ENCODE measurements at regions not wholly inside any gene's neighbourhood (a gene's known extent, or its start where the extent isn't known, plus 50 kb on each side); places are given as distances from the start of the nearest gene placed in this dataset.

DNA sequence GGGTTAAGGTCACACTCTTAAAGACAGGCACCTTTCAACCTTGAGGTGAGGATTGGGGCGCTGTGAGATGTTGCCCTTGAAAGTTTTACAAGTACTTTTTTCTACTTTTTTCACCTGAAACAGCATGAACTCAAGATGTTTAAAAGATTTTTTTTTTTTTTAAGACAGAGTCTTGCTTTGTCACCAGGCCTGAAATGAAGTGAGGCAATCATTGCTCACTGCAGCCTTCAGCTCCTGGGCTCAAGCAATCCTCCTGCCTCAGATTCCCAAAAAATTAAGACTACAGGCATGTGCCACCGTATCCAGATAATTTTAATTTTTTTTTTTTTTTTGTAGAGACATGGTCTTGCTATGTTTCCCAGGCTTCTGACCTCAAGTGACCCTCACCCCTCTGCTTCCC is 243.9 kb downstream of the DIO2 start:
- Histone ChIP-seq H4K20me1 (ENCODE audit: insufficient read depth) (no peaks in the 10 kb centered on the region), H3K9ac (ENCODE audit: low read length) (no peak overlapping the region), H3K36me3 (ENCODE audit: insufficient read depth, low read length) (no peaks in the 10 kb centered on the region), H3K79me2 (replicated peaks; ENCODE audit: insufficient read depth, low read length) (no peaks in the 10 kb centered on the region), H2AFZ (ENCODE audit: low read depth, low read length) (no peak overlapping the region), H3F3A (ENCODE audit: insufficient read depth, low read length, poor library complexity, severe bottlenecking) (no peaks in the 10 kb centered on the region), H3K27me3 (ENCODE audit: insufficient read depth, low read depth, low read length) (no peaks in the 10 kb centered on the region), H3K4me2 (ENCODE audit: low read length) (no peak overlapping the region), H3K4me3 (ENCODE audit: low read length) (no peak overlapping the region), H3K27ac (ENCODE audit: low read length) (no peak overlapping the region), H3K9me2 (ENCODE audit: insufficient read depth, low read length) (no peaks in the 10 kb centered on the region), H3K9me3 (ENCODE audit: low read length) (no peaks in the 10 kb centered on the region)
- TF ChIP-seq, protein P1, sequence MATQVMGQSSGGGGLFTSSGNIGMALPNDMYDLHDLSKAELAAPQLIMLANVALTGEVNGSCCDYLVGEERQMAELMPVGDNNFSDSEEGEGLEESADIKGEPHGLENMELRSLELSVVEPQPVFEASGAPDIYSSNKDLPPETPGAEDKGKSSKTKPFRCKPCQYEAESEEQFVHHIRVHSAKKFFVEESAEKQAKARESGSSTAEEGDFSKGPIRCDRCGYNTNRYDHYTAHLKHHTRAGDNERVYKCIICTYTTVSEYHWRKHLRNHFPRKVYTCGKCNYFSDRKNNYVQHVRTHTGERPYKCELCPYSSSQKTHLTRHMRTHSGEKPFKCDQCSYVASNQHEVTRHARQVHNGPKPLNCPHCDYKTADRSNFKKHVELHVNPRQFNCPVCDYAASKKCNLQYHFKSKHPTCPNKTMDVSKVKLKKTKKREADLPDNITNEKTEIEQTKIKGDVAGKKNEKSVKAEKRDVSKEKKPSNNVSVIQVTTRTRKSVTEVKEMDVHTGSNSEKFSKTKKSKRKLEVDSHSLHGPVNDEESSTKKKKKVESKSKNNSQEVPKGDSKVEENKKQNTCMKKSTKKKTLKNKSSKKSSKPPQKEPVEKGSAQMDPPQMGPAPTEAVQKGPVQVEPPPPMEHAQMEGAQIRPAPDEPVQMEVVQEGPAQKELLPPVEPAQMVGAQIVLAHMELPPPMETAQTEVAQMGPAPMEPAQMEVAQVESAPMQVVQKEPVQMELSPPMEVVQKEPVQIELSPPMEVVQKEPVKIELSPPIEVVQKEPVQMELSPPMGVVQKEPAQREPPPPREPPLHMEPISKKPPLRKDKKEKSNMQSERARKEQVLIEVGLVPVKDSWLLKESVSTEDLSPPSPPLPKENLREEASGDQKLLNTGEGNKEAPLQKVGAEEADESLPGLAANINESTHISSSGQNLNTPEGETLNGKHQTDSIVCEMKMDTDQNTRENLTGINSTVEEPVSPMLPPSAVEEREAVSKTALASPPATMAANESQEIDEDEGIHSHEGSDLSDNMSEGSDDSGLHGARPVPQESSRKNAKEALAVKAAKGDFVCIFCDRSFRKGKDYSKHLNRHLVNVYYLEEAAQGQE (IDR thresholded peaks at IDR 0.05; ENCODE audit: borderline replicate concordance): no peak
- TF ChIP-seq POLR2AphosphoS5 (IDR thresholded peaks at IDR 0.05): no peak
- TF ChIP-seq MXI1 (conservative IDR thresholded peaks at IDR 0.05; ENCODE audit: poor library complexity, severe bottlenecking): no peak
- no peak for TF ChIP-seq SMC3 (conservative IDR thresholded peaks at IDR 0.05; ENCODE audit: poor library complexity)
- TF ChIP-seq TAF1 (IDR thresholded peaks at IDR 0.05; ENCODE audit: low read depth): no peak
- no peak for TF ChIP-seq EP300 (conservative IDR thresholded peaks at IDR 0.05; ENCODE audit: poor library complexity, severe bottlenecking)
- TF ChIP-seq EZH2 (IDR thresholded peaks at IDR 0.05; ENCODE audit: borderline replicate concordance, insufficient read depth, low read length, poor library complexity, severe bottlenecking): no peak
- TF ChIP-seq, protein P2, sequence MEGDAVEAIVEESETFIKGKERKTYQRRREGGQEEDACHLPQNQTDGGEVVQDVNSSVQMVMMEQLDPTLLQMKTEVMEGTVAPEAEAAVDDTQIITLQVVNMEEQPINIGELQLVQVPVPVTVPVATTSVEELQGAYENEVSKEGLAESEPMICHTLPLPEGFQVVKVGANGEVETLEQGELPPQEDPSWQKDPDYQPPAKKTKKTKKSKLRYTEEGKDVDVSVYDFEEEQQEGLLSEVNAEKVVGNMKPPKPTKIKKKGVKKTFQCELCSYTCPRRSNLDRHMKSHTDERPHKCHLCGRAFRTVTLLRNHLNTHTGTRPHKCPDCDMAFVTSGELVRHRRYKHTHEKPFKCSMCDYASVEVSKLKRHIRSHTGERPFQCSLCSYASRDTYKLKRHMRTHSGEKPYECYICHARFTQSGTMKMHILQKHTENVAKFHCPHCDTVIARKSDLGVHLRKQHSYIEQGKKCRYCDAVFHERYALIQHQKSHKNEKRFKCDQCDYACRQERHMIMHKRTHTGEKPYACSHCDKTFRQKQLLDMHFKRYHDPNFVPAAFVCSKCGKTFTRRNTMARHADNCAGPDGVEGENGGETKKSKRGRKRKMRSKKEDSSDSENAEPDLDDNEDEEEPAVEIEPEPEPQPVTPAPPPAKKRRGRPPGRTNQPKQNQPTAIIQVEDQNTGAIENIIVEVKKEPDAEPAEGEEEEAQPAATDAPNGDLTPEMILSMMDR (IDR thresholded peaks at IDR 0.05; ENCODE audit: poor library complexity, severe bottlenecking): no peak
- TF ChIP-seq RAD21 (conservative IDR thresholded peaks at IDR 0.05): no peak

DNA sequence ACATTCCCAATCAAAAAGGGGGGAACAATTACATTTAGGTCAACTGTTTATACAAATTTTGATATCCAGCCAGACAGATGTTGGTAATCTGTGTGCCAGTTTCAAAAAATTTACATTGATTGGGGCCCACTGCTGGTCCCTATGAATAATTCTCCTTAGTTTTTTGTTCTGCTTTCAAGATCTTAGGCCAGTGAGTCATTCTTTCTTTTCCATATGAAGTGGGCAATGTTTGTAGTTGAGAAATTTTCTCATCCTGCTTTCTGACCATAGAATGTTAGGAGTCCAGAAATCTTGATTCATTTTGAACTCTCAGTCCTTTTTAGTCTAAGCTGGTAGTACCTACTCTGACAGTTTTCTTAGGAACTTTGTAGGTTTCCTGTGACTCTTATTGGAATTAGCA is 244.3 kb downstream of the DIO2 start:
- TF ChIP-seq EP300 (conservative IDR thresholded peaks at IDR 0.05; ENCODE audit: poor library complexity, severe bottlenecking) (no peak), SMC3 (conservative IDR thresholded peaks at IDR 0.05; ENCODE audit: poor library complexity) (no peak), EZH2 (IDR thresholded peaks at IDR 0.05; ENCODE audit: borderline replicate concordance, insufficient read depth, low read length, poor library complexity, severe bottlenecking) (no peak), MXI1 (conservative IDR thresholded peaks at IDR 0.05; ENCODE audit: poor library complexity, severe bottlenecking) (no peak), TAF1 (IDR thresholded peaks at IDR 0.05; ENCODE audit: low read depth) (no peak), POLR2AphosphoS5 (IDR thresholded peaks at IDR 0.05) (no peak), RAD21 (conservative IDR thresholded peaks at IDR 0.05) (no peak)
- TF ChIP-seq, protein P2 (IDR thresholded peaks at IDR 0.05; ENCODE audit: poor library complexity, severe bottlenecking): no peak
- TF ChIP-seq, protein P1 (IDR thresholded peaks at IDR 0.05; ENCODE audit: borderline replicate concordance): no peak
- Histone ChIP-seq H3K27ac (ENCODE audit: low read length) (no peak overlapping the region), H3K9me3 (ENCODE audit: low read length) (no peaks in the 10 kb centered on the region), H2AFZ (ENCODE audit: low read depth, low read length) (no peak overlapping the region), H3F3A (ENCODE audit: insufficient read depth, low read length, poor library complexity, severe bottlenecking) (no peaks in the 10 kb centered on the region), H4K20me1 (ENCODE audit: insufficient read depth) (no peaks in the 10 kb centered on the region), H3K9ac (ENCODE audit: low read length) (no peak overlapping the region), H3K36me3 (ENCODE audit: insufficient read depth, low read length) (no peaks in the 10 kb centered on the region), H3K4me2 (ENCODE audit: low read length) (no peak overlapping the region), H3K4me3 (ENCODE audit: low read length) (no peak overlapping the region), H3K79me2 (replicated peaks; ENCODE audit: insufficient read depth, low read length) (no peaks in the 10 kb centered on the region), H3K9me2 (ENCODE audit: insufficient read depth, low read length) (no peaks in the 10 kb centered on the region), H3K27me3 (ENCODE audit: insufficient read depth, low read depth, low read length) (no peaks in the 10 kb centered on the region)

All from neural cell (in vitro differentiated cells).